Activated gamma-delta T cell treated with Interleukin-2 at 50 U/mL for 16 hours (primary cell): ENCODE measurements at regions not wholly inside any gene's neighbourhood (a gene's known extent, or its start where the extent isn't known, plus 50 kb on each side); places are given as distances from the start of the nearest gene placed in this dataset.
A peak's percentile ranks its signal among the peaks of the same experiment; 100 is the strongest.
"Not testable (repeated sequence)": the region's sequence is repeated elsewhere in the genome, so short reads cannot be mapped to it uniquely, and the experiment has no call there.

Source experiments
- DNase-seq: peaks from one replicate; pipeline ENCODE4 v3.0.0-alpha.2; 2020

- DNase-seq = not testable (repeated sequence)
These were observed 168.6 kb upstream of the PRKX start for GRCh38 chrX:3881898-3882552.

DNA sequence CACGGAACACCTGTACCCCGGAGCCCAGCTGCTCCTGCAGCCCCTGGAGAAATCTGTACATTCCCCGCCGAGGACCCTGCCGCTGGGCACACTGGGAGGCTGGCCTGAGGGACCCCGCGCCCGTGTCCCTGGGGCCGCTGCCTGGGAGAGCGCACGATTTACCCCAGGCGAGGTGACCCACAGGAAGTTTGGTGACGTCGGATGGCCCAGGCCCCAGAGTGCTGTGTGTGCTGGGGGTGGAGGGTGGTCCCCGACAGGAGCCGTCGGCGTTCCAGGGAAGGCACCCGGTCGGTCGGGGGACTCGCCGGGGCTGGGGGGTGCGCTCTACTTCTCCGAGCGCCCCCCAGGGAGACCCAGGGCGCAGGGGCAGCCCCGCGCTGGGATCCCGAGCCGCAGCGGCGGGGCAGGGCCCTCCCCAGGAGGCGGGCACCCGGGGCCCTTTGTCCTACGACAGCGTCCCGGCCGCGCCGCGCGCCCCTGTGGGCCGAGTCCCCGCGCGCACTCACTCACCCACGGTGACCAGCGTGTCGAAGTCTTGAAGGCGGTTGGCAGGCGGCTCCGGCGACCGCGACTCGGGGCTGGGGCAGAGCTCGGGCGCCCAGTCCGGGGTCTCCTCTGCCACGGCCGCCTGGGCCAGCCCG, 167.9 kb upstream of the PRKX start:
- DNase-seq = not testable (repeated sequence)

- not testable (repeated sequence) for DNase-seq
These were observed 162.9 kb upstream of the PRKX start for GRCh38 chrX:3876393-3876792.

GRCh38 chrX:3875638-3876037, 162.2 kb upstream of the PRKX start:
- not testable (repeated sequence) for DNase-seq

GRCh38 chrX:3872226-3872879, 158.9 kb upstream of the PRKX start:
- not testable (repeated sequence) for DNase-seq

GRCh38 chrX:3867067-3867831, 153.8 kb upstream of the PRKX start:
- not testable (repeated sequence) for DNase-seq

- not testable (repeated sequence) for DNase-seq
These were observed 144.9 kb upstream of the PRKX start for GRCh38 chrX:3858332-3858731.

GRCh38 chrX:3843522-3844145, 130.2 kb upstream of the PRKX start:
- DNase-seq = not testable (repeated sequence)

- peak; percentile 24 for DNase-seq
These were observed 129.5 kb upstream of the PRKX start for GRCh38 chrX:3842822-3843521.

- DNase-seq = not testable (repeated sequence)
These were observed 125.3 kb upstream of the PRKX start for GRCh38 chrX:3838754-3839153.

DNA sequence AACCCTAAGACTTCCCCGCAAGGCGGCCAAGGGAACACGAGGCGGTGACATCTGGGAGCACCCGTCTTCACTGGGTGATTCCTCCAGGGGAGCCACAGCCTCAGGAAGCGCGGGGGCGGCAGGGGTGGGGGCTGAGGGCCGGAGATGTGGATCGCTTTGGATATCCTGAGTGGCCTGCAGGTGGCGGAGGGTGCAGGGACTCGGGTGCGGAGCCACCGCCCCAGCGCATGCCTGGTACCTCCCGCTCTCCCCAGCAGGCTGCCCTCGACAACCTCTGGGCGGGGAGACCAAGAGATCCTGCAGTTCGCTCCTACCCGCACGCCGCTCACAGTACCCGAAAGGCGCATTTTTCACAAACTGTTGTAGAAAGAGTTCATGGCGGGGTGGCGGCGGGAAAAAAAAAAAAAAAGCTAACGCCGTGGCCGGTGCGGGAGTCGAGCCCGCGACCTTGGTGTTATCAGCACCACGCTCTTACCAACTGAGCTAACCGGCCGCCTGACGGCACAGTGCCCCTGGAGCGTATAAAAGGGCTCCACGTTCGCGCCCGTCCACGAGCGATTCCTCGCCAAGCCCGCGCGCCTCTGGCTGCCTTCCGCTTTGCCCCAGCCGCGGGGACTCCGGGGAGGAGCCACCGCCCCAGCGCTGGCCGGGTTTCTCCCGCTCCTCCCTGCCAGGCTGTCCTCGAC, 124.7 kb upstream of the PRKX start:
- DNase-seq = not testable (repeated sequence)

DNA sequence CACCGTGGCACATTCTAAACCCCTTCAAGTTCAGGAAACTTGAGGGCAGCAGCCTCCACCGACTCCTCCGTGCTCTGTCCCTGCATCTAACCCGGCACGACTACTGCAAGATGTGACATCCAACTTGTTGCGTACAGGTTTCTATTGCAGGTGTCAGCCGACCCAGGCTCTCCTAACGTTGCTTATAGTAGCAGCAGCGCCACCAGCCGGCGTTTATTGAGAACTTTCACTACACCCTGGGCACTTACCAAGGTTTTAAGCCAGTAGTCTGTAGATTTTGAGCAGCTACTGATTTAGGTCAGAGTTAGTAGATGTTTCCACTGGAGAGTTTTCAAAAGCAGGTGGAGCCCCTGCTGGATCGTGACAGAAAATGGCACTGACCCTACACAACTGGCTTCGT, 123.8 kb upstream of the PRKX start:
- not testable (repeated sequence) for DNase-seq

GRCh38 chrX:3833761-3834542, 120.5 kb upstream of the PRKX start:
- not testable (repeated sequence) for DNase-seq

GRCh38 chrX:3830020-3830419, 116.6 kb upstream of the PRKX start:
- not testable (repeated sequence) for DNase-seq

DNA sequence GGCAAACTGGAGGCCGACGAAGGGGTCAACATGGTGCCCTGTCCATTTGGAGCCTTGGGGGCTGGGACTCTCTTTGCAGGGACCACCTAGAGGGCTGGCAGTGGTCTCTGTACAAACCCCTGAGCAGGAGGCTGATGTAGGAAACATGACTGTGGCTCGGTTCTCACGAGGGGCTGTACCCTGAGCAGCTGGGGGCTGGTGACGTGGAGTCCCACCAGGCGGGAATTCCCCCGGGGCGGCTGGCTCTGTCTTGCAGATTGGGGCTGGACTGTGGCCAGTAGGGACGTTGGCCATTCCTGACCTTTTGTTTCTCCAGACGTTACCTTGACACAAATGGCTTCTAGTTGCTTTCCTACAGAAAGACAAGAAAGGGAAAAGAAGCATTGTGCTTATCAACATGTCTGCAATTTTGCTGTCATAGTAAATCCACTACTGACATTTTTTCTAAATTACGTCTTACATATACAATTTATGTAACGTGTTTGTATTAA, 115.6 kb upstream of the PRKX start:
- DNase-seq = not testable (repeated sequence)

- DNase-seq = not testable (repeated sequence)
These were observed 115.1 kb upstream of the PRKX start for GRCh38 chrX:3828378-3829040.

- DNase-seq = not testable (repeated sequence)
These were observed 110.6 kb upstream of the PRKX start for GRCh38 chrX:3824008-3824407.

- DNase-seq = no peak
These were observed 106.7 kb upstream of the PRKX start for GRCh38 chrX:3820167-3820566.

- not testable (repeated sequence) for DNase-seq
These were observed 104.0 kb upstream of the PRKX start for GRCh38 chrX:3817480-3817879.
